Mesendoderm (in vitro differentiated cells): ENCODE measurements at regions not wholly inside any gene's neighbourhood (a gene's known extent, or its start where the extent isn't known, plus 50 kb on each side); places are given as distances from the start of the nearest gene placed in this dataset.

Experiments used
- DNase-seq: peaks from one replicate; pipeline ENCODE4 v3.0.0; 2013
- H2AK5ac ChIP-seq: 2 replicates; pipeline ENCODE4 v1.6.1; 2013; ENCODE audit warnings: low read length, inconsistent platforms
- H2BK120ac ChIP-seq: 2 replicates; pipeline ENCODE4 v1.6.1; 2013; ENCODE audit warnings: low read depth, mild to moderate bottlenecking, low read length, moderate library complexity, mixed read lengths
- H2BK15ac ChIP-seq: replicated peaks from 2 replicates; pipeline ENCODE4 v1.6.1; 2013; ENCODE audit warnings: low read depth, mild to moderate bottlenecking, moderate library complexity
- H2BK5ac ChIP-seq: 2 replicates; pipeline ENCODE4 v1.6.1; 2013; ENCODE audit warnings: low read length, inconsistent platforms
- H3K18ac ChIP-seq: 2 replicates; pipeline ENCODE4 v1.6.1; 2013; ENCODE audit warnings: mild to moderate bottlenecking, low read length, mixed read lengths
- H3K23ac ChIP-seq: one replicate; pipeline ENCODE4 v1.6.1; 2013; ENCODE audit warnings: low read length
- H3K27ac ChIP-seq: 2 replicates; pipeline ENCODE4 v1.5.1; 2013; ENCODE audit warnings: low read depth, mild to moderate bottlenecking, inconsistent platforms, low read length, moderate library complexity
- H3K27me3 ChIP-seq: 2 replicates; pipeline ENCODE4 v1.6.1; 2013; ENCODE audit warnings: low read length, control low read depth, mild to moderate bottlenecking, inconsistent platforms; ENCODE audit not compliant: insufficient read depth, poor library complexity
- H3K36me3 ChIP-seq: 2 replicates; pipeline ENCODE4 v1.6.1; 2013; ENCODE audit warnings: low read length, inconsistent platforms; ENCODE audit not compliant: control insufficient read depth, insufficient read depth
- H3K4ac ChIP-seq: one replicate; pipeline ENCODE4 v1.6.1; 2013; ENCODE audit warnings: low read depth, mild to moderate bottlenecking, low read length, moderate library complexity
- H3K4me1 ChIP-seq: 2 replicates; pipeline ENCODE4 v1.6.1; 2013; ENCODE audit warnings: low read depth, low read length, inconsistent platforms; ENCODE audit not compliant: control insufficient read depth
- H3K4me2 ChIP-seq: 2 replicates; pipeline ENCODE4 v1.6.1; 2013; ENCODE audit warnings: low read length
- H3K4me3 ChIP-seq: 2 replicates; pipeline ENCODE4 v1.5.1; 2013; ENCODE audit warnings: mild to moderate bottlenecking, low read length
- H3K56ac ChIP-seq: one replicate; pipeline ENCODE4 v1.6.1; 2013; ENCODE audit warnings: low read length
- H3K79me1 ChIP-seq: 2 replicates; pipeline ENCODE4 v1.6.1; 2013; ENCODE audit warnings: low read length, inconsistent platforms
- H3K79me2 ChIP-seq: 2 replicates; pipeline ENCODE4 v1.6.1; 2013; ENCODE audit warnings: mild to moderate bottlenecking, low read length; ENCODE audit not compliant: control insufficient read depth, insufficient read depth
- H3K9ac ChIP-seq: 2 replicates; pipeline ENCODE4 v1.6.1; 2013; ENCODE audit warnings: low read length, inconsistent platforms
- H4K5ac ChIP-seq: one replicate; pipeline ENCODE4 v1.6.1; 2013; ENCODE audit warnings: low read length
- H4K8ac ChIP-seq: one replicate; pipeline ENCODE4 v1.6.1; 2013; ENCODE audit warnings: low read depth, mild to moderate bottlenecking, control low read depth, low read length, moderate library complexity
- WGBS: extraction: QIAGEN DNeasy Blood & Tissue Kit; methylation state at CpG from one replicate; pipeline ENCODE4 v1.1.7; 2013; ENCODE audit warnings: low lambda C conversion rate, missing lambda C conversion rate; ENCODE audit not compliant: insufficient coverage; ENCODE audit errors: extremely low coverage; 5-methylcytosine and 5-hydroxymethylcytosine counted together

- H4K5ac ChIP-seq: no peak overlapping the region
- DNase-seq: no peak
- H3K27ac ChIP-seq: no peak overlapping the region
Measured at GRCh38 chr11:104704146-104704830, 194.0 kb downstream of the CASP12 start.

GRCh38 chr11:104700609-104701008 is 197.7 kb downstream of the CASP12 start:
- H3K9ac ChIP-seq: no peak overlapping the region
- no peak overlapping the region for H4K8ac ChIP-seq
- no peak for DNase-seq
- H3K79me1 ChIP-seq: no peaks in the 10 kb centered on the region
- H3K36me3 ChIP-seq: no peaks in the 10 kb centered on the region
- no peak overlapping the region for H3K56ac ChIP-seq
- H3K4me1 ChIP-seq: no peaks in the 10 kb centered on the region
- H3K27me3 ChIP-seq: no peaks in the 10 kb centered on the region
- no peak overlapping the region for H3K4me3 ChIP-seq
- no peak overlapping the region for H3K18ac ChIP-seq
- H3K23ac ChIP-seq: no peak overlapping the region
- no peak overlapping the region for H3K4ac ChIP-seq
- H2BK120ac ChIP-seq: no peak overlapping the region
- no peak overlapping the region for H3K4me2 ChIP-seq
- H2AK5ac ChIP-seq: no peak overlapping the region
- no peak overlapping the region for H4K5ac ChIP-seq
- no peak overlapping the region for H3K27ac ChIP-seq
- no peaks in the 10 kb centered on the region for H3K79me2 ChIP-seq
- H2BK15ac ChIP-seq: no peak overlapping the region
- H2BK5ac ChIP-seq: no peak overlapping the region

More at GRCh38 chr11:104704146-104704830, 194.0 kb downstream of the CASP12 start:
- no peaks in the 10 kb centered on the region for H3K4me1 ChIP-seq
- no peak overlapping the region for H3K4me2 ChIP-seq
- no peaks in the 10 kb centered on the region for H3K36me3 ChIP-seq
- no peaks in the 10 kb centered on the region for H3K27me3 ChIP-seq
- no peak overlapping the region for H3K9ac ChIP-seq
- no peaks in the 10 kb centered on the region for H3K79me2 ChIP-seq
- no peak overlapping the region for H4K8ac ChIP-seq
- H3K79me1 ChIP-seq: no peaks in the 10 kb centered on the region
- H2AK5ac ChIP-seq: no peak overlapping the region
- no peak overlapping the region for H3K4ac ChIP-seq
- H3K23ac ChIP-seq: no peak overlapping the region
- no peak overlapping the region for H3K4me3 ChIP-seq
- no peak overlapping the region for H2BK15ac ChIP-seq
- H2BK5ac ChIP-seq: no peak overlapping the region
- H3K18ac ChIP-seq: no peak overlapping the region
- no peak overlapping the region for H2BK120ac ChIP-seq
- WGBS: 100% methylated on average over 1 of the region's 2 CpGs
- H3K56ac ChIP-seq: no peak overlapping the region

- Histone ChIP-seq H3K4me3 (no peak overlapping the region), H3K4ac (no peak overlapping the region), H2BK15ac (no peak overlapping the region), H3K4me1 (no peaks in the 10 kb centered on the region), H3K18ac (no peak overlapping the region), H2BK120ac (no peak overlapping the region), H3K27me3 (no peaks in the 10 kb centered on the region), H3K79me1 (no peaks in the 10 kb centered on the region), H3K4me2 (no peak overlapping the region), H3K27ac (no peak overlapping the region), H3K23ac (no peak overlapping the region), H3K79me2 (no peaks in the 10 kb centered on the region), H4K5ac (no peak overlapping the region), H4K8ac (no peak overlapping the region), H3K36me3 (no peaks in the 10 kb centered on the region), H3K56ac (no peak overlapping the region), H3K9ac (no peak overlapping the region), H2BK5ac (no peak overlapping the region), H2AK5ac (no peak overlapping the region)
- no peak for DNase-seq
Measured at GRCh38 chr11:104699981-104700380, 198.3 kb downstream of the CASP12 start.

GRCh38 chr11:104695065-104695463 is 203.2 kb downstream of the CASP12 start:
- Histone ChIP-seq H3K79me1 (no peaks in the 10 kb centered on the region), H3K36me3 (no peaks in the 10 kb centered on the region), H3K4me1 (no peaks in the 10 kb centered on the region), H3K27ac (no peak overlapping the region), H2BK120ac (no peak overlapping the region), H3K4me3 (no peak overlapping the region), H2AK5ac (no peak overlapping the region), H3K18ac (no peak overlapping the region), H4K8ac (no peak overlapping the region), H3K4ac (no peak overlapping the region), H3K56ac (no peak overlapping the region), H3K23ac (no peak overlapping the region), H3K79me2 (no peaks in the 10 kb centered on the region), H3K9ac (no peak overlapping the region), H2BK15ac (no peak overlapping the region), H3K27me3 (no peaks in the 10 kb centered on the region), H3K4me2 (no peak overlapping the region), H2BK5ac (no peak overlapping the region), H4K5ac (no peak overlapping the region)
- DNase-seq: no peak

GRCh38 chr11:104694259-104695064 is 203.8 kb downstream of the CASP12 start:
- Histone ChIP-seq H2BK5ac (no peak overlapping the region), H3K4ac (no peak overlapping the region), H3K79me2 (no peaks in the 10 kb centered on the region), H4K8ac (no peak overlapping the region), H2BK15ac (no peak overlapping the region), H2AK5ac (no peak overlapping the region), H3K23ac (no peak overlapping the region), H3K27ac (no peak overlapping the region), H4K5ac (no peak overlapping the region), H3K4me3 (no peak overlapping the region), H3K4me1 (no peaks in the 10 kb centered on the region), H3K56ac (no peak overlapping the region), H3K79me1 (no peaks in the 10 kb centered on the region), H3K4me2 (no peak overlapping the region), H3K18ac (no peak overlapping the region), H3K36me3 (no peaks in the 10 kb centered on the region), H3K9ac (no peak overlapping the region), H2BK120ac (no peak overlapping the region), H3K27me3 (no peaks in the 10 kb centered on the region)
- DNase-seq: no peak
- no CpG with 5 or more reads among the region's 7 CpGs for WGBS

- Histone ChIP-seq H2AK5ac (no peak overlapping the region), H3K4me1 (no peaks in the 10 kb centered on the region), H3K23ac (no peak overlapping the region), H3K27ac (no peak overlapping the region), H3K9ac (no peak overlapping the region), H3K4ac (no peak overlapping the region), H2BK120ac (no peak overlapping the region), H3K56ac (no peak overlapping the region), H3K36me3 (no peaks in the 10 kb centered on the region), H3K79me2 (no peaks in the 10 kb centered on the region), H2BK15ac (no peak overlapping the region), H3K18ac (no peak overlapping the region), H3K4me2 (no peak overlapping the region), H3K4me3 (no peak overlapping the region), H3K27me3 (no peaks in the 10 kb centered on the region), H2BK5ac (no peak overlapping the region), H3K79me1 (no peaks in the 10 kb centered on the region), H4K8ac (no peak overlapping the region), H4K5ac (no peak overlapping the region)
- no CpG with 5 or more reads among the region's 1 CpG for WGBS
- no peak for DNase-seq
Measured at GRCh38 chr11:104692751-104693150, 205.5 kb downstream of the CASP12 start.
